Vagina (tissue), 2 donors: ENCODE measurements at regions not wholly inside any gene's neighbourhood (a gene's known extent, or its start where the extent isn't known, plus 50 kb on each side); places are given as distances from the start of the nearest gene placed in this dataset.

Source experiments
- POLR2A ChIP-seq, 2 donors: fragments of 450-650 bp; IDR thresholded peaks; one replicate each; pipeline ENCODE4 v1.6.1; 2017; ENCODE audit warnings: antibody characterized with exemption in 2 of 2, mild to moderate bottlenecking in 2 of 2, moderate library complexity in 2 of 2
- POLR2AphosphoS5 ChIP-seq, 2 donors: sonication (generic); formaldehyde crosslinking; IDR thresholded peaks; one replicate each; pipeline ENCODE4 v1.9.0; 2017; ENCODE audit warnings: antibody characterized with exemption in 2 of 2, mild to moderate bottlenecking in 2 of 2, low read depth in 1 of 2; ENCODE audit not compliant: insufficient read depth in 1 of 2

GRCh38 chr1:34320053-34320669, 143.5 kb downstream of the C1orf94 start:
- TF ChIP-seq POLR2A (IDR thresholded peaks at IDR 0.05) (no peak), POLR2AphosphoS5 (IDR thresholded peaks at IDR 0.05; ENCODE audit: insufficient read depth in 1 of 2, low read depth in 1 of 2) (no peak)
